KMS-11 (cell line): ENCODE measurements at regions not wholly inside any gene's neighbourhood (a gene's known extent, or its start where the extent isn't known, plus 50 kb on each side); places are given as distances from the start of the nearest gene placed in this dataset.

Source experiments
- H2AFZ ChIP-seq: fragments of 200-600 bp; sonication (generic); 2 replicates; pipeline ENCODE4 v1.6.1; 2016; ENCODE audit warnings: antibody characterized with exemption, mixed run types, low read depth
- H3K27ac ChIP-seq: fragments of 200-600 bp; sonication (generic); 2 replicates; pipeline ENCODE4 v1.6.1; 2016; ENCODE audit warnings: mild to moderate bottlenecking, mixed run types
- H3K27me3 ChIP-seq: fragments of 200-600 bp; sonication (generic); 2 replicates; pipeline ENCODE4 v1.6.1; 2017; ENCODE audit warnings: mild to moderate bottlenecking, low read depth, mixed run types, moderate library complexity; ENCODE audit not compliant: insufficient read depth
- H3K36me3 ChIP-seq: fragments of 200-600 bp; sonication (generic); 2 replicates; pipeline ENCODE4 v1.6.1; 2017; ENCODE audit warnings: mild to moderate bottlenecking, mixed run types; ENCODE audit not compliant: insufficient read depth
- H3K4me1 ChIP-seq: fragments of 200-600 bp; sonication (generic); 2 replicates; pipeline ENCODE4 v1.6.1; 2016; ENCODE audit warnings: mild to moderate bottlenecking, low read depth, mixed run types; ENCODE audit not compliant: poor library complexity, severe bottlenecking
- H3K4me2 ChIP-seq: fragments of 200-600 bp; sonication (generic); 2 replicates; pipeline ENCODE4 v1.7.0; 2016; ENCODE audit warnings: mild to moderate bottlenecking, mixed run types
- H3K4me3 ChIP-seq: fragments of 200-600 bp; sonication (generic); IDR thresholded peaks from 2 replicates; pipeline ENCODE4 v1.6.1; 2017; ENCODE audit warnings: low read depth, low read length, mixed read lengths; ENCODE audit not compliant: insufficient read depth
- H3K79me2 ChIP-seq: fragments of 200-600 bp; sonication (generic); 2 replicates; pipeline ENCODE4 v1.6.1; 2016; ENCODE audit warnings: low read depth, mixed run types; ENCODE audit not compliant: insufficient read depth
- H3K9ac ChIP-seq: fragments of 200-600 bp; sonication (generic); 2 replicates; pipeline ENCODE4 v1.6.1; 2016; ENCODE audit warnings: mild to moderate bottlenecking, mixed run types
- H4K20me1 ChIP-seq: fragments of 200-600 bp; sonication (generic); 2 replicates; pipeline ENCODE4 v1.6.1; 2016; ENCODE audit warnings: mild to moderate bottlenecking, mixed run types; ENCODE audit not compliant: insufficient read depth
- TF ChIP-seq, protein P1 (sequence below): fragments of 200-600 bp; sonication (generic); conservative IDR thresholded peaks from 2 replicates; pipeline ENCODE4 v1.6.1; 2017; ENCODE audit warnings: low read depth, mild to moderate bottlenecking, antibody characterized with exemption, low read length, moderate library complexity, mixed read lengths

DNA sequence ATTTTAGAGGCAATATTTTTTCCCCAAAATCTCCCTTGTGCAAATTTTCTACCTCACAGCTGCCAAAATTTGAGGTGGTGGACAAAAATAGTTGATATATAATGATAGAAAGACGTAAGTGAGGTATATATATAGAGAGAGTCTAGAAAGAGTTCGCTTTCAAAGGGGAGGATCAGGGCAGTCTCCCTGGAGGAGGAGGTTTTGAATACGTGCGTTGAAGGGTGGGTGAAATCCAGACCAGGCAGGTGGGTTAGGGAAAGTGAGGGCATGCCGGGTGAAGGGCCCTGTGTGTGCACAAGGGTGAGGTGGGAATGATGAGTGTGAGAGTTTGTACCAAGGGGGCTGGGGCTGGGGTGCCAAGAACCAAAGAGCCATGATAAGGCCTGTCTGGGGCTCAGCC, 100.2 kb downstream of the CEBPB start:
- Histone ChIP-seq H3K27me3 (peaks cover 61% of the 10 kb centered on the region), H4K20me1 (no peaks in the 10 kb centered on the region), H3K36me3 (no peaks in the 10 kb centered on the region), H3K79me2 (no peaks in the 10 kb centered on the region), H3K4me2 (no peak overlapping the region), H3K4me3 (no peak overlapping the region), H2AFZ (no peak overlapping the region), H3K4me1 (no peaks in the 10 kb centered on the region), H3K9ac (no peak overlapping the region), H3K27ac (no peak overlapping the region)
- TF ChIP-seq, protein P1, sequence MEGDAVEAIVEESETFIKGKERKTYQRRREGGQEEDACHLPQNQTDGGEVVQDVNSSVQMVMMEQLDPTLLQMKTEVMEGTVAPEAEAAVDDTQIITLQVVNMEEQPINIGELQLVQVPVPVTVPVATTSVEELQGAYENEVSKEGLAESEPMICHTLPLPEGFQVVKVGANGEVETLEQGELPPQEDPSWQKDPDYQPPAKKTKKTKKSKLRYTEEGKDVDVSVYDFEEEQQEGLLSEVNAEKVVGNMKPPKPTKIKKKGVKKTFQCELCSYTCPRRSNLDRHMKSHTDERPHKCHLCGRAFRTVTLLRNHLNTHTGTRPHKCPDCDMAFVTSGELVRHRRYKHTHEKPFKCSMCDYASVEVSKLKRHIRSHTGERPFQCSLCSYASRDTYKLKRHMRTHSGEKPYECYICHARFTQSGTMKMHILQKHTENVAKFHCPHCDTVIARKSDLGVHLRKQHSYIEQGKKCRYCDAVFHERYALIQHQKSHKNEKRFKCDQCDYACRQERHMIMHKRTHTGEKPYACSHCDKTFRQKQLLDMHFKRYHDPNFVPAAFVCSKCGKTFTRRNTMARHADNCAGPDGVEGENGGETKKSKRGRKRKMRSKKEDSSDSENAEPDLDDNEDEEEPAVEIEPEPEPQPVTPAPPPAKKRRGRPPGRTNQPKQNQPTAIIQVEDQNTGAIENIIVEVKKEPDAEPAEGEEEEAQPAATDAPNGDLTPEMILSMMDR, result no peak

DNA sequence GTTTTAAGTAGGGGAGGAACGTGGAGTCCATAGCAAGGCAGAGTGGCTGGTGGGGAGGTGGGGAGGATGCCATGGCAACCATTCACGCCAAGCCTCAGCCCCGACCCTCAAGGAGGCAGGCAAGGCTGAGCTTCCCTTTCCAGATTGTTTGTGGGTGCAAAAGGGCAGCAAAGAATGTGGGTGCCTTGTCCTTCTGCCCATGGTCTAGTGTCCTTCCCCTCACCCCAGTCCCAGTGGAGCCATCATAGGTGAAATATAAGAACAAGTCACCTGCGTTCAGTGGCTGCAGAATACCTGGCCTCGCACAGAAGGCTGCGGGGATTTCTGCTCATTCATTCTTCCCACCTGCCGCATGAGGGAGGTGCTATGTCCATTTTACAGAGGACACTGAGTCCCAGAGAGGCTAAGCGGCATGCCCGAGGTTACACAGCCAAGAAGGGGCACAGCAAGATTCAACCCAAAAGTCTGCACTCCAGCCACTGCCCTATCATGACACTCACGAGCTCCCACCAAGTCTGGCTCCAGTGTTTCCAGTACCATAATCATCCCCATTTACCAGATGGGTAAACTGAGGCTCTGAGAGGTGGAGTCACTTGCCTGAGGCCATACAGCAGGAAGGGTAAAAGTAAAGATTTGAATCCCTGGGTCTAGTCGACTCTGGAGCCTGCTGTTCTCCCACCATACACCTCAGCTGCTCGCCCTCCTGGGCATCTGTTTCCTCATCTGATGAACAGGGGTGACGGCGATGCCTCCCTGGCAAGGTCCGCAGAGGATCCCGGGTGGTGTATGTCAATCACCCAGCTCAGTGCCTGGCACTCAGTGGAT, 100.8 kb downstream of the CEBPB start:
- Histone ChIP-seq H3K9ac (no peak overlapping the region), H2AFZ (no peak overlapping the region), H4K20me1 (no peaks in the 10 kb centered on the region), H3K4me3 (no peak overlapping the region), H3K4me1 (no peaks in the 10 kb centered on the region), H3K27ac (no peak overlapping the region), H3K27me3 (peaks cover 61% of the 10 kb centered on the region), H3K79me2 (no peaks in the 10 kb centered on the region), H3K36me3 (no peaks in the 10 kb centered on the region), H3K4me2 (no peak overlapping the region)
- TF ChIP-seq, protein P1, result no peak

DNA sequence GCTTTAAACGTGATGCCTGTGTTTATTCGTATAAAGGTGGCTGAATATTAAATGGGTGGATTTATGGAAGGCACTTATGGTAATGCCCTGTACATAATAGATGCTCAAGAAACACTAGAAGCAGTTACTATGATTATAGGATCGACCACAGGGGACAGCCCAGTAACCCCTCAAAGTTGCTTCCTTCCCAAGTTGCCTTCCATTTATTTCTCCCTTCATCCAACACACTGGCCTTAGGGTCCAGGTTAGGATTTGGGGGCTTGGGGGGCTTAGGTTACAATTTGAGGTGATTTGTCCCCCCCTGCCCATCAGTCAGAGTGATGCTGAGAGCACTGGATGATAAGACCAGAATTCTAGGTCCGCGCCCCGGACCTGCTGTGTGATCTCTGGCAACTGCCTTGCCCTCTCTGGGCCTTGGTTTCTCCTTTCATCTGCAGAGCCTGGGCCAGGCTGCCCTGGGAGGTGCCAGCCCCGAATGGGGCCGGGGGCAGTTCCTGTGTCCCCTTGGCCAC, 101.5 kb downstream of the CEBPB start:
- no peak overlapping the region for H3K4me3 ChIP-seq
- peaks cover 61% of the 10 kb centered on the region for H3K27me3 ChIP-seq
- no peak overlapping the region for H3K9ac ChIP-seq
- H3K27ac ChIP-seq, result no peak overlapping the region
- H3K79me2 ChIP-seq, result no peaks in the 10 kb centered on the region
- no peak overlapping the region for H2AFZ ChIP-seq
- no peaks in the 10 kb centered on the region for H3K4me1 ChIP-seq
- TF ChIP-seq, protein P1, result no peak
- H4K20me1 ChIP-seq, result no peaks in the 10 kb centered on the region
- H3K36me3 ChIP-seq, result no peaks in the 10 kb centered on the region
- H3K4me2 ChIP-seq, result no peak overlapping the region

DNA sequence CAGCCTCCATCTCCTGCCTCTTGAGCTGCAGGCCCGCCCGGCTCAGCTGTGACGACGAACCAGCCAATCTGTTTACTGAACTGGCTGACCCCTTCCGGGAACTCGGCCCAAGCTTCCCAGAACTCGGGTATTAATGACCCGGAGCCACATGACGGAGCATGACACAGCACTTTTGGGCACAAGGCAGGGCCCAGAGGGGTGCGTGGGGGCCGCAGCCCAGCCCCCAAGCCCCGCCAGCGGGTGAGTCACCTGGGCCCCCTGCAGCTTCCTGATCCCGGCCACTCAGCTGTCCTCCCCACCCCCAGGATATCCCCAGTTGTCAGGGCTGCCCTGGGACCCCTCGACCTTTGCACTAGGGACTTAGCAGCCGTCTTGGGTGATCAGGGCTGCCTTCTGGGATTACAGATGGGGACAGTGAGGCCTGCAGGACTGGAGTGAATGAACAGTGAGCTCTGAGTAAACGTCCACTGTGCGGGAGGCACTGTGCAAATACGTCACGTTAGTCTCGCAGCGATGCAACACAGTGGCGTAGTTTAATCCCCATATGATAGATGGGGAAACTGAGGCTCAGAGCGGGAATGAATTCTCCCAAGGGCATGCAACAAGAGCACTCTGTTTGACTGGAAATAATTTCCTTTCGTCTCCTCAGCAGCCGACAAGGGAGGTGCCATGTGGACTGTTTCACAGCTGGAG, 102.1 kb downstream of the CEBPB start:
- no peak overlapping the region for H3K9ac ChIP-seq
- H3K4me3 ChIP-seq, result no peak overlapping the region
- H3K4me2 ChIP-seq, result no peak overlapping the region
- H3K27ac ChIP-seq, result no peak overlapping the region
- TF ChIP-seq, protein P1, result no peak
- H3K27me3 ChIP-seq, result peaks cover 61% of the 10 kb centered on the region
- no peak overlapping the region for H2AFZ ChIP-seq
- H3K4me1 ChIP-seq, result no peaks in the 10 kb centered on the region
- H3K36me3 ChIP-seq, result no peaks in the 10 kb centered on the region
- no peaks in the 10 kb centered on the region for H3K79me2 ChIP-seq
- no peaks in the 10 kb centered on the region for H4K20me1 ChIP-seq
